T-helper 2 cell (primary cell): ENCODE measurements at regions not wholly inside any gene's neighbourhood (a gene's known extent, or its start where the extent isn't known, plus 50 kb on each side); places are given as distances from the start of the nearest gene placed in this dataset.
A peak's percentile ranks its signal among the peaks of the same experiment; 100 is the strongest.

Source experiments
- DNase-seq, 5 experiments: peaks; one replicate each; pipeline versions ENCODE4 v3.0.0 to v3.0.0-alpha.2; 2012 to 2022

GRCh38 chr6:156647140-156647784 lies 129.9 kb upstream of the ARID1B start:
- DNase-seq, result no peak

- DNase-seq, result no peak
Observed at GRCh38 chr6:156646496-156646895, 130.7 kb upstream of the ARID1B start.

- no peak for DNase-seq
Observed at GRCh38 chr6:156645097-156645496, 132.1 kb upstream of the ARID1B start.

- no peak for DNase-seq
Observed at GRCh38 chr6:156639009-156639721, 138.0 kb upstream of the ARID1B start.

GRCh38 chr6:156638581-156638980 lies 138.6 kb upstream of the ARID1B start:
- DNase-seq, result no peak

GRCh38 chr6:156634951-156635371 lies 142.2 kb upstream of the ARID1B start:
- DNase-seq, result no peak

- peak in 1 of 5 experiments; percentile 10 for DNase-seq
Observed at GRCh38 chr6:156634048-156634447, 143.1 kb upstream of the ARID1B start.

GRCh38 chr6:156633291-156633690 lies 143.9 kb upstream of the ARID1B start:
- DNase-seq, result no peak

- no peak for DNase-seq
Observed at GRCh38 chr6:156630613-156631302, 146.4 kb upstream of the ARID1B start.

- no peak for DNase-seq
Observed at GRCh38 chr6:156628805-156629204, 148.4 kb upstream of the ARID1B start.

- DNase-seq, result no peak
Observed at GRCh38 chr6:156627524-156627923, 149.7 kb upstream of the ARID1B start.

GRCh38 chr6:156622185-156622584 lies 155.0 kb upstream of the ARID1B start:
- no peak for DNase-seq

GRCh38 chr6:156620331-156620730 lies 156.8 kb upstream of the ARID1B start:
- DNase-seq, result no peak

- no peak for DNase-seq
Observed at GRCh38 chr6:156618600-156619205, 158.5 kb upstream of the ARID1B start.

GRCh38 chr6:156617941-156618340 lies 159.2 kb upstream of the ARID1B start:
- no peak for DNase-seq

GRCh38 chr6:156617376-156617775 lies 159.8 kb upstream of the ARID1B start:
- no peak for DNase-seq

- DNase-seq, result no peak
Observed at GRCh38 chr6:156616495-156616894, 160.7 kb upstream of the ARID1B start.

- no peak for DNase-seq
Observed at GRCh38 chr6:156613996-156614395, 163.2 kb upstream of the ARID1B start.

- DNase-seq, result no peak
Observed at GRCh38 chr6:156612361-156612760, 164.8 kb upstream of the ARID1B start.

GRCh38 chr6:156602066-156602385 lies 175.2 kb upstream of the ARID1B start:
- no peak for DNase-seq

- no peak for DNase-seq
Observed at GRCh38 chr6:156601152-156602065, 175.8 kb upstream of the ARID1B start.

GRCh38 chr6:156600678-156601077 lies 176.5 kb upstream of the ARID1B start:
- DNase-seq, result no peak
